ENCODE measurements at regions not wholly inside any gene's neighbourhood (a gene's known extent, or its start where the extent isn't known, plus 50 kb on each side); places are given as distances from the start of the nearest gene placed in this dataset.

DNA sequence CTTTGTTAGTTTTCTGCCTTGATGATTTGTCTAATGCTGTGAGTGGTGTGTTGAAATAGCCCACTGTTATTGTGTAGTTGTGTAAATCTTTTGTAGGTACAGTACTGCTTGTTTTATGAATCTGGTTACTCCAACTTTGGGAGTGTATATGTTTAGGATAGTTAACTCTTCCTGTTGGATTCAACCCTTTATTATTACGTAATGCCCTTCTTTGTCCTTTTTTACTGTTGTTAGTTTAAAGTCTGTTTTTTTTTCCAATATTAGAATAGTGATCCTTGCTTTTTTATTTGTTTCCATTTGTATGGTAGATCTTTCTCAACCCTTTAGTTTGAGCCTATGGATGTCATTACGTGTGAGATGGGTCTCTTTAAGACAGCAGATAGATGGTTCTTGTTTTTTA, 261.5 kb upstream of the CDH2 start:
- TF ChIP-seq, protein P1, sequence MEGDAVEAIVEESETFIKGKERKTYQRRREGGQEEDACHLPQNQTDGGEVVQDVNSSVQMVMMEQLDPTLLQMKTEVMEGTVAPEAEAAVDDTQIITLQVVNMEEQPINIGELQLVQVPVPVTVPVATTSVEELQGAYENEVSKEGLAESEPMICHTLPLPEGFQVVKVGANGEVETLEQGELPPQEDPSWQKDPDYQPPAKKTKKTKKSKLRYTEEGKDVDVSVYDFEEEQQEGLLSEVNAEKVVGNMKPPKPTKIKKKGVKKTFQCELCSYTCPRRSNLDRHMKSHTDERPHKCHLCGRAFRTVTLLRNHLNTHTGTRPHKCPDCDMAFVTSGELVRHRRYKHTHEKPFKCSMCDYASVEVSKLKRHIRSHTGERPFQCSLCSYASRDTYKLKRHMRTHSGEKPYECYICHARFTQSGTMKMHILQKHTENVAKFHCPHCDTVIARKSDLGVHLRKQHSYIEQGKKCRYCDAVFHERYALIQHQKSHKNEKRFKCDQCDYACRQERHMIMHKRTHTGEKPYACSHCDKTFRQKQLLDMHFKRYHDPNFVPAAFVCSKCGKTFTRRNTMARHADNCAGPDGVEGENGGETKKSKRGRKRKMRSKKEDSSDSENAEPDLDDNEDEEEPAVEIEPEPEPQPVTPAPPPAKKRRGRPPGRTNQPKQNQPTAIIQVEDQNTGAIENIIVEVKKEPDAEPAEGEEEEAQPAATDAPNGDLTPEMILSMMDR (IDR thresholded peaks at IDR 0.05): no peak
- no peak for TF ChIP-seq POLR2A (IDR thresholded peaks at IDR 0.05)
